ENCODE measurements at regions not wholly inside any gene's neighbourhood (a gene's known extent, or its start where the extent isn't known, plus 50 kb on each side); places are given as distances from the start of the nearest gene placed in this dataset.
A peak's percentile ranks its signal among the peaks of the same experiment; 100 is the strongest.

- Histone ChIP-seq H3K9me3 (ENCODE audit: control insufficient read depth, insufficient read depth, low read depth, low read length) (no peaks in the 10 kb centered on the region), H3K9ac (ENCODE audit: insufficient read depth, low read length) (no peak overlapping the region), H3K27ac (ENCODE audit: insufficient read depth, low read length) (no peak overlapping the region), H3K36me3 (ENCODE audit: control insufficient read depth, insufficient read depth, low read length) (no peaks in the 10 kb centered on the region), H3K79me2 (ENCODE audit: control insufficient read depth, insufficient read depth, low read length) (no peaks in the 10 kb centered on the region), H3K4me1 (ENCODE audit: control insufficient read depth, extremely low read depth, insufficient read depth, low read length) (no peaks in the 10 kb centered on the region), H3K4me3 (replicated peaks in 1 of 4; ENCODE audit: control extremely low read depth in 1 of 4, insufficient read depth in 1 of 4, low read depth in 3 of 4, low read length in 4 of 4) (no peak overlapping the region), H3K27me3 (ENCODE audit: control insufficient read depth, insufficient read depth, low read length) (no peaks in the 10 kb centered on the region), H4K20me1 (ENCODE audit: control insufficient read depth, extremely low read depth, insufficient read depth, low read length) (no peaks in the 10 kb centered on the region), H2AFZ (ENCODE audit: low read length) (no peak overlapping the region), H3K4me2 (ENCODE audit: extremely low read depth, insufficient read depth, low read length) (no peak overlapping the region)
- no peak for DNase-seq (ENCODE audit: low read depth in 2 of 2)
- TF ChIP-seq CTCF (conservative IDR thresholded peaks at IDR 0.05 in 1 of 2, IDR thresholded peaks at IDR 0.05 in 1 of 2; ENCODE audit: low read depth in 1 of 2, low read length in 2 of 2) (no peak), EZH2 (IDR thresholded peaks at IDR 0.05; ENCODE audit: low read length, missing control alignments) (no peak)
Observed at GRCh38 chr20:24166123-24166381, 177.5 kb upstream of the GGTLC1 start.

DNA sequence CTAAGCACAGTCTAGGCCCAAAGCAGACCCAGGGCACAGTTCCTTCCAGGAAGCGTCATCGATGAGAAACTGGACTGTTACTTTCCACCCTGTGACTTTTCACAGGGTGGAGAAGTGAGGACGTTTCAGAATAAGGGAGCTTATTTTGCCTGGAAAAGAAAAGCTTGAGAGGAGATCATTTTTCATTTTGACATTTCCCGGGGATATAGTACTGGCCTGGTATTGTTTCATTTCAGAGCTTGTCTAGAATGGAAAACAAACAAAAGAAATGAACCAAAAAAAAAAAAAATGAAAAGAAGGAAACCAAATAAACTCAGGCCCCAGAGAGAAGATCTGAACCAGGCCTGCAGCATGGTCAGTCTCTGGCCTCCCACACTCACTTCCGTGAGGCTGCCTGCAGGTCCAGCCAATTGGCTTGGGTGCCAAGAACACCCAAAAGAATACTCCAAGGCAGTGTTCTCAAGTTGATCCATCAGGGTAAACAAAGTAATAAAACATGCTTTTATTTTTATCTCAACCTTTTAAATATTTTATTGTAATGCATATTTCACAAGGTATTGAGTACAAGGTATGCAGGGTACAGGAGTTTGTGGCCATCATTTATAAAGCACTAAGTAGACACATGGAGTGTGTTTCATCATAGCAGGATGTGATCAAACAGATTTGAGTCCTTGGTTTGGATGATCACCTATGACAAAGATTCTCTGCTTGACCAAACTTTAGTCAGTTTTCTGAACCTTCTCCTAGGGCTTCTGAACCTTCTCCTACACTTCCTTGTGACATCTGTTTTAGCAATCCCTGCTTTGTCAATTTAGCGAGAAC is 176.9 kb upstream of the GGTLC1 start:
- H3K4me1 ChIP-seq (ENCODE audit: control insufficient read depth, extremely low read depth, insufficient read depth, low read length) = no peaks in the 10 kb centered on the region
- H3K4me3 ChIP-seq (replicated peaks in 1 of 4; ENCODE audit: control extremely low read depth in 1 of 4, insufficient read depth in 1 of 4, low read depth in 3 of 4, low read length in 4 of 4) = no peak overlapping the region
- TF ChIP-seq EZH2 (IDR thresholded peaks at IDR 0.05; ENCODE audit: low read length, missing control alignments) (no peak), CTCF (conservative IDR thresholded peaks at IDR 0.05 in 1 of 2, IDR thresholded peaks at IDR 0.05 in 1 of 2; ENCODE audit: low read depth in 1 of 2, low read length in 2 of 2) (no peak)
- H3K27ac ChIP-seq (ENCODE audit: insufficient read depth, low read length) = no peak overlapping the region
- no peaks in the 10 kb centered on the region for H3K27me3 ChIP-seq (ENCODE audit: control insufficient read depth, insufficient read depth, low read length)
- H4K20me1 ChIP-seq (ENCODE audit: control insufficient read depth, extremely low read depth, insufficient read depth, low read length) = no peaks in the 10 kb centered on the region
- H2AFZ ChIP-seq (ENCODE audit: low read length) = no peak overlapping the region
- H3K79me2 ChIP-seq (ENCODE audit: control insufficient read depth, insufficient read depth, low read length) = no peaks in the 10 kb centered on the region
- H3K9ac ChIP-seq (ENCODE audit: insufficient read depth, low read length) = no peak overlapping the region
- no peaks in the 10 kb centered on the region for H3K9me3 ChIP-seq (ENCODE audit: control insufficient read depth, insufficient read depth, low read depth, low read length)
- no peaks in the 10 kb centered on the region for H3K36me3 ChIP-seq (ENCODE audit: control insufficient read depth, insufficient read depth, low read length)
- H3K4me2 ChIP-seq (ENCODE audit: extremely low read depth, insufficient read depth, low read length) = no peak overlapping the region
- DNase-seq (ENCODE audit: low read depth in 2 of 2) = no peak

DNA sequence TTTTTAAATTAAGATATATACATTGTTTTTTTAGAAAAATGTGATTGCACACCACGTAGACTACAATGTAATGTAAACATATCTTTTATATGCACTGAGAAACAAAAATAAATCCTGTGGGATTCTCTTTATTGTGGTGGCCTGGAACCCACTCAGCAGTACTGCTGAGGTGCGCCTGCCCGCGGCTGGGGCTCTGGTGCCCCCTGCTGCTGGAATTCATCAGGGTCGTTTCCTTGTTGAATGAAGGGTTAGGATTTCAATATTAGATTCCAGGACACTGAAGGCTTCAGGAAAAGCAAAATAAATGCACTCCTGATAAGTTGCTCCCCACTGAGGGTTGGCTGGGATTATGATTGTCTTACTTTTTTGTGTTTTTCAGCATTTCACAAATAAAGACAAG is 175.8 kb upstream of the GGTLC1 start:
- Histone ChIP-seq H3K79me2 (ENCODE audit: control insufficient read depth, insufficient read depth, low read length) (no peaks in the 10 kb centered on the region), H2AFZ (ENCODE audit: low read length) (no peak overlapping the region), H3K4me1 (ENCODE audit: control insufficient read depth, extremely low read depth, insufficient read depth, low read length) (no peaks in the 10 kb centered on the region), H3K4me2 (ENCODE audit: extremely low read depth, insufficient read depth, low read length) (no peak overlapping the region), H3K9ac (ENCODE audit: insufficient read depth, low read length) (no peak overlapping the region), H3K9me3 (ENCODE audit: control insufficient read depth, insufficient read depth, low read depth, low read length) (no peaks in the 10 kb centered on the region), H4K20me1 (ENCODE audit: control insufficient read depth, extremely low read depth, insufficient read depth, low read length) (no peaks in the 10 kb centered on the region), H3K27ac (ENCODE audit: insufficient read depth, low read length) (no peak overlapping the region), H3K36me3 (ENCODE audit: control insufficient read depth, insufficient read depth, low read length) (no peaks in the 10 kb centered on the region), H3K27me3 (ENCODE audit: control insufficient read depth, insufficient read depth, low read length) (no peaks in the 10 kb centered on the region), H3K4me3 (replicated peaks in 1 of 4; ENCODE audit: control extremely low read depth in 1 of 4, insufficient read depth in 1 of 4, low read depth in 3 of 4, low read length in 4 of 4) (no peak overlapping the region)
- TF ChIP-seq EZH2 (IDR thresholded peaks at IDR 0.05; ENCODE audit: low read length, missing control alignments) (no peak), CTCF (conservative IDR thresholded peaks at IDR 0.05 in 1 of 2, IDR thresholded peaks at IDR 0.05 in 1 of 2; ENCODE audit: low read depth in 1 of 2, low read length in 2 of 2) (peak in 1 of 2 donors; percentile 9)
- no peak for DNase-seq (ENCODE audit: low read depth in 2 of 2)
